ENCODE measurements at regions not wholly inside any gene's neighbourhood (a gene's known extent, or its start where the extent isn't known, plus 50 kb on each side); places are given as distances from the start of the nearest gene placed in this dataset.

DNA sequence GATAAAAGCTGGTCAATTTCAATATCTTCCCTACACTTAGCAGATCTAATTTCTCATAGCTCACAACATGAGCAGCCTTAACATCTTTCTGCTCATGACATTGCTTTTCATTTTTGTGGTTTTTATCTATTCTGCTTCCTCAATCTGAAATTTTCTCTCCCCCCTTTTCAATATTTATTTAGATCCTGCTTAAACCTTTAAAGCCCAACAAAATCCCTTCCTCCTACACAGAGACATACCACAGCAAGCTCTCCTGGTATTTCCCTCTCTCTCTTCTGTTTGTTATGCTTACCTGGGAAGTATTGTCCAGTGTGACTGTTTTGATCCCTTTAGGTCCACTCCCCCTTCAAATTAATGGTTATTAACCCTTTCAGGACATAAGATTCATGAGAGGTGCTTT lies 582.5 kb downstream of the RFPL4B start:
- no peak for TF ChIP-seq CTCF (IDR thresholded peaks at IDR 0.05)
- no peak for TF ChIP-seq REST (IDR thresholded peaks at IDR 0.05; ENCODE audit: low read depth, low read length)
- TF ChIP-seq SIN3A (IDR thresholded peaks at IDR 0.05; ENCODE audit: borderline replicate concordance, low read depth, low read length), result no peak
- TF ChIP-seq, protein P1, sequence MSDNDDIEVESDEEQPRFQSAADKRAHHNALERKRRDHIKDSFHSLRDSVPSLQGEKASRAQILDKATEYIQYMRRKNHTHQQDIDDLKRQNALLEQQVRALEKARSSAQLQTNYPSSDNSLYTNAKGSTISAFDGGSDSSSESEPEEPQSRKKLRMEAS (IDR thresholded peaks at IDR 0.05; ENCODE audit: low read depth), result no peak
- no peak for TF ChIP-seq RAD21 (IDR thresholded peaks at IDR 0.05; ENCODE audit: low read length)
- TF ChIP-seq, protein P2, sequence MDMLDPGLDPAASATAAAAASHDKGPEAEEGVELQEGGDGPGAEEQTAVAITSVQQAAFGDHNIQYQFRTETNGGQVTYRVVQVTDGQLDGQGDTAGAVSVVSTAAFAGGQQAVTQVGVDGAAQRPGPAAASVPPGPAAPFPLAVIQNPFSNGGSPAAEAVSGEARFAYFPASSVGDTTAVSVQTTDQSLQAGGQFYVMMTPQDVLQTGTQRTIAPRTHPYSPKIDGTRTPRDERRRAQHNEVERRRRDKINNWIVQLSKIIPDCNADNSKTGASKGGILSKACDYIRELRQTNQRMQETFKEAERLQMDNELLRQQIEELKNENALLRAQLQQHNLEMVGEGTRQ (IDR thresholded peaks at IDR 0.05; ENCODE audit: borderline replicate concordance, low read depth, low read length), result no peak
- TF ChIP-seq GABPA (IDR thresholded peaks at IDR 0.05; ENCODE audit: low read depth), result no peak
- no peak for TF ChIP-seq GATA2 (CRISPR knock-in tag; IDR thresholded peaks at IDR 0.05)

Data from SK-N-SH (cell line).